B cell (primary cell): ENCODE measurements at regions not wholly inside any gene's neighbourhood (a gene's known extent, or its start where the extent isn't known, plus 50 kb on each side); places are given as distances from the start of the nearest gene placed in this dataset.
"Not testable (repeated sequence)": the region's sequence is repeated elsewhere in the genome, so short reads cannot be mapped to it uniquely, and the experiment has no call there.

Experiments
- ATAC-seq: fragments of 200-7000 bp; cut with Tn5 transposase; one replicate; pipeline ENCODE4 v1.10.0; 2021; ENCODE audit warnings: low read depth, mild to moderate bottlenecking, moderate number of reproducible peaks, moderate library complexity
- CTCF ChIA-PET: fragments of 350-600 bp; sonication (Branson Sonifier 250); formaldehyde crosslinking; loops from one replicate; lab custom pipeline; 2021; ENCODE audit warnings: antibody characterized with exemption, inconsistent platforms; lab: Charles Lee
- POLR2A ChIA-PET: fragments of 350-600 bp; sonication (Branson Sonifier 250); formaldehyde crosslinking; loops from one replicate; lab custom pipeline; 2021; ENCODE audit warnings: antibody characterized with exemption; lab: Charles Lee
- DNase-seq: peaks from one replicate; pipeline ENCODE4 v3.0.0; 2013
- H2AFZ ChIP-seq: 2 replicates; pipeline ENCODE4 v1.6.1; 2012; ENCODE audit warnings: mild to moderate bottlenecking, low read depth, low read length; ENCODE audit not compliant: insufficient read depth, poor library complexity, severe bottlenecking
- H3K27ac ChIP-seq, 2 donors: 1 replicate in 1 of 2; 2 replicates in 1 of 2; pipeline ENCODE4 v1.5.1; 2012 to 2013; ENCODE audit warnings: low read length in 2 of 2, mild to moderate bottlenecking in 2 of 2, moderate library complexity in 1 of 2
- H3K27me3 ChIP-seq, 4 experiments: fragments of 200-600 bp in 1 of 4; sonication (generic) in 1 of 4; replicated peaks in 1 of 4; 1 replicate in 2 of 4; 2 replicates in 2 of 4; pipeline versions ENCODE4 v1.6.1 to v1.7.0; 2013 to 2016; ENCODE audit warnings: low read length in 3 of 4, mild to moderate bottlenecking in 2 of 4, mixed read lengths in 1 of 4, moderate library complexity in 1 of 4; ENCODE audit not compliant: insufficient read depth in 4 of 4, control insufficient read depth in 3 of 4; ENCODE audit errors: control extremely low read depth in 1 of 4
- H3K36me3 ChIP-seq, 2 experiments: replicated peaks in 1 of 2; 1 replicate in 1 of 2; 2 replicates in 1 of 2; pipeline versions ENCODE4 v1.6.1 to v1.7.1; 2013; ENCODE audit warnings: low read length in 1 of 2; ENCODE audit not compliant: insufficient read depth in 2 of 2, control insufficient read depth in 1 of 2; ENCODE audit errors: control extremely low read depth in 1 of 2, extremely low read depth in 1 of 2
- H3K4me1 ChIP-seq, 2 donors: fragments of 200-600 bp in 1 of 2; sonication (generic) in 1 of 2; 1 replicate in 1 of 2; 2 replicates in 1 of 2; pipeline versions ENCODE4 v1.5.1 to v1.6.1; 2013 to 2017; ENCODE audit warnings: low read length in 2 of 2; ENCODE audit not compliant: control insufficient read depth in 2 of 2, insufficient read depth in 2 of 2
- H3K4me2 ChIP-seq: replicated peaks from 2 replicates; pipeline ENCODE3; 2012; ENCODE audit warnings: mild to moderate bottlenecking, low read depth, low read length; ENCODE audit not compliant: poor library complexity, severe bottlenecking
- H3K4me3 ChIP-seq, 5 experiments: fragments of 200-600 bp in 1 of 5; sonication (generic) in 1 of 5; 1 replicate in 3 of 5; 2 replicates in 2 of 5; pipeline versions ENCODE4 v1.5.1 to v1.7.0; 2011 to 2016; ENCODE audit warnings: low read length in 4 of 5, mild to moderate bottlenecking in 4 of 5, low read depth in 2 of 5, control low read depth in 1 of 5, moderate library complexity in 1 of 5; ENCODE audit not compliant: insufficient read depth in 1 of 5; ENCODE audit errors: control extremely low read depth in 1 of 5, extremely low read depth in 1 of 5
- H3K79me2 ChIP-seq: fragments of 200-600 bp; sonication (generic); one replicate; pipeline ENCODE4 v1.6.0; 2016; ENCODE audit warnings: low read length; ENCODE audit not compliant: control insufficient read depth, insufficient read depth
- H3K9ac ChIP-seq: fragments of 200-600 bp; sonication (generic); 2 replicates; pipeline ENCODE4 v1.6.1; 2017; ENCODE audit warnings: mild to moderate bottlenecking, low read length, moderate library complexity
- H3K9me3 ChIP-seq, 3 donors: one replicate each; pipeline versions ENCODE4 v1.6.1 to v1.7.1; 2013; ENCODE audit warnings: low read length in 2 of 3; ENCODE audit not compliant: control insufficient read depth in 2 of 3, insufficient read depth in 1 of 3; ENCODE audit errors: control extremely low read depth in 1 of 3
- H4K20me1 ChIP-seq: 2 replicates; pipeline ENCODE4 v1.6.0; 2012; ENCODE audit warnings: mild to moderate bottlenecking, low read length; ENCODE audit not compliant: insufficient read depth, control insufficient read depth, poor library complexity, severe bottlenecking
- H3K27ac Mint-ChIP-seq: one replicate; pipeline ENCODE4 v1.8.0; 2021; ENCODE audit warnings: mixed read lengths
- H3K27me3 Mint-ChIP-seq: one replicate; pipeline ENCODE4 v1.8.0; 2021; ENCODE audit warnings: mixed read lengths
- H3K4me1 Mint-ChIP-seq: one replicate; pipeline ENCODE4 v1.8.0; 2021; ENCODE audit warnings: mixed read lengths
- H3K4me3 Mint-ChIP-seq: one replicate; pipeline ENCODE4 v1.8.0; 2021; ENCODE audit warnings: mixed read lengths
- H3K9me3 Mint-ChIP-seq: one replicate; pipeline ENCODE4 v1.8.0; 2022; ENCODE audit warnings: mixed read lengths; ENCODE audit not compliant: insufficient read depth
- EZH2 ChIP-seq: IDR thresholded peaks from 2 replicates; pipeline ENCODE4 v1.6.1; 2012; ENCODE audit warnings: borderline replicate concordance, low read depth, mild to moderate bottlenecking, moderate library complexity, low read length; ENCODE audit not compliant: insufficient read depth, poor library complexity, severe bottlenecking
- WGBS: methylation state at CpG from one replicate; pipeline ENCODE4 v1.1.5; 2013; ENCODE audit warnings: missing lambda C conversion rate; ENCODE audit not compliant: insufficient coverage; 5-methylcytosine and 5-hydroxymethylcytosine counted together
- intact Hi-C: fragments of 100-400 bp; cut with micrococcal nuclease; formaldehyde crosslinking; loops from one replicate; pipeline ENCODE4 v1.10.0; 2022
- TF ChIP-seq, protein P1 (sequence below): fragments of 200-600 bp; IDR thresholded peaks from one replicate; pipeline ENCODE4 v1.8.0; 2022; ENCODE audit warnings: antibody characterized with exemption, mild to moderate bottlenecking

DNA sequence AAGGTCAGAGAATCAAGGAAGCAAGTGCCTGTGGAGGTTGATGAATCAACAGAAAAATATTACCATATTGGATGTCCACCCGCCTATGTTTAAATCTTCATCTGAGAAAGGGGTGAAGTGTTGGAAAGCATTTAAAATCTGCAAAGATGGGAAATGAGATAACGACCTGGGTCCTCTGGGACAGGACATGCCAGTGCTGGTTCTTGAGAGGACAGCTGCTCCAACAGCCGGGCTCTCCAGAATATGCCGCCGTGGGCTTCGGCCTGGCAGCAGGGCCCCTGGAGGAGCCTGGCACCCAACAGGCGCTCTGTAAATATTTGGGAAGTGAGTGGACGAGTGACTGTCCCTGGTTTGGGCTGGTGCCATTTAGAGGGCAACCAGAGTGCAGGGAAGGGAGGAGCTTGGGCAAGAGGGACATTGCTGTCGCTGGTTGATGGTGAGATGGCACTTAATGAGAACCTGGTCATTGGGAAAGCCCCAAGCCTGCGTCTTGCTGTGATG lies 129.9 kb downstream of the KCNA5 start:
- ChIA-PET POLR2A (no interaction called here), CTCF (no interaction called here)
- intact Hi-C loops = no loop called here

DNA sequence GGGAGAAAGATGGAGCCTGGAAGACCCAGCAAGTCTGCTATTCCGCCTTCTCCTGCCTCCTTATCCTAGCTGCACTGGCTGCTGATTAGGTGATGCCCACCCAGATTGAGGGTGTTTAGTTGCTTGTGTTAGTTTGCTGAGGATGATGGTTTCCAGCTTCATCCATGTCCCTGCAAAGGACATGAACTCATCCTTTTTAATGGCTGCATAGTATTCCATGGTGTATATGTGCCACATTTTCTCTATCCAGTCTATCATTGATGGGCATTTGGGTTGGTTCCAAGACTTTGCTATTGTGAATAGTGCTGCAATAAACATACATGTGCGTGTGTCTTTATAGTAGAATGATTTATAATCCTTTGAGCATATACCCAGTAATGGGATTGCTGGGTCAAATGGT lies 131.7 kb downstream of the KCNA5 start:
- H3K4me2 ChIP-seq, H3K4me1 ChIP-seq, H3K9ac ChIP-seq, H4K20me1 ChIP-seq, H3K79me2 ChIP-seq, H3K4me3 Mint-ChIP-seq, H3K27ac Mint-ChIP-seq, CTCF ChIA-PET, H3K4me1 Mint-ChIP-seq, H3K27me3 ChIP-seq, POLR2A ChIA-PET, ATAC-seq, H3K4me3 ChIP-seq, H3K9me3 ChIP-seq, H3K36me3 ChIP-seq, intact Hi-C loops, H2AFZ ChIP-seq, H3K9me3 Mint-ChIP-seq, DNase-seq, H3K27ac ChIP-seq: not testable (repeated sequence)
- peaks cover 29% of the 10 kb centered on the region for H3K27me3 Mint-ChIP-seq
- WGBS = 100% methylated on average over 1 of the region's 2 CpGs

More for the DNA sequence above, 129.9 kb downstream of the KCNA5 start:
- Histone ChIP-seq H2AFZ (no peak overlapping the region), H3K4me2 (no peak overlapping the region), H3K4me1 (no peaks in the 10 kb centered on the region), H3K27me3 (peaks cover 0 to 2% (median 0%) of the 10 kb centered on the region in 4 experiments), H3K9me3 (peaks cover 0 to 3% (median 0%) of the 10 kb centered on the region in 3 donors), H4K20me1 (no peaks in the 10 kb centered on the region), H3K4me3 (no peak overlapping the region), H3K79me2 (no peaks in the 10 kb centered on the region), H3K36me3 (no peaks in the 10 kb centered on the region), H3K27ac (no peak overlapping the region), H3K9ac (no peak overlapping the region)
- no peak for ATAC-seq
- Mint-ChIP-seq H3K4me3 (no peak overlapping the region), H3K27me3 (peaks cover 33% of the 10 kb centered on the region), H3K4me1 (no peaks in the 10 kb centered on the region), H3K9me3 (no peaks in the 10 kb centered on the region), H3K27ac (no peak overlapping the region)
- DNase-seq = no peak
- TF ChIP-seq EZH2 = no peak
- TF ChIP-seq, protein P1, sequence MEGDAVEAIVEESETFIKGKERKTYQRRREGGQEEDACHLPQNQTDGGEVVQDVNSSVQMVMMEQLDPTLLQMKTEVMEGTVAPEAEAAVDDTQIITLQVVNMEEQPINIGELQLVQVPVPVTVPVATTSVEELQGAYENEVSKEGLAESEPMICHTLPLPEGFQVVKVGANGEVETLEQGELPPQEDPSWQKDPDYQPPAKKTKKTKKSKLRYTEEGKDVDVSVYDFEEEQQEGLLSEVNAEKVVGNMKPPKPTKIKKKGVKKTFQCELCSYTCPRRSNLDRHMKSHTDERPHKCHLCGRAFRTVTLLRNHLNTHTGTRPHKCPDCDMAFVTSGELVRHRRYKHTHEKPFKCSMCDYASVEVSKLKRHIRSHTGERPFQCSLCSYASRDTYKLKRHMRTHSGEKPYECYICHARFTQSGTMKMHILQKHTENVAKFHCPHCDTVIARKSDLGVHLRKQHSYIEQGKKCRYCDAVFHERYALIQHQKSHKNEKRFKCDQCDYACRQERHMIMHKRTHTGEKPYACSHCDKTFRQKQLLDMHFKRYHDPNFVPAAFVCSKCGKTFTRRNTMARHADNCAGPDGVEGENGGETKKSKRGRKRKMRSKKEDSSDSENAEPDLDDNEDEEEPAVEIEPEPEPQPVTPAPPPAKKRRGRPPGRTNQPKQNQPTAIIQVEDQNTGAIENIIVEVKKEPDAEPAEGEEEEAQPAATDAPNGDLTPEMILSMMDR = no peak
- WGBS = 86% methylated on average over 10 of the region's 10 CpGs
